Smooth muscle cell (in vitro differentiated cells): ENCODE measurements at regions not wholly inside any gene's neighbourhood (a gene's known extent, or its start where the extent isn't known, plus 50 kb on each side); places are given as distances from the start of the nearest gene placed in this dataset.

Experiments
- DNase-seq: peaks from one replicate; lab custom pipeline; 2025; ENCODE audit not compliant: unreplicated experiment; lab: John Stamatoyannopoulos, UW
- H2AFZ ChIP-seq: fragments of 200-600 bp; sonication (generic); 2 replicates; pipeline ENCODE4 v1.6.0; 2016; ENCODE audit warnings: antibody characterized with exemption, low read depth, mild to moderate bottlenecking
- H3F3A ChIP-seq: fragments of 200-600 bp; sonication (generic); 2 replicates; pipeline ENCODE4 v1.6.0; 2017; ENCODE audit warnings: antibody characterized with exemption, low read depth
- H3K27ac ChIP-seq: fragments of 200-600 bp; sonication (generic); 2 replicates; pipeline ENCODE4 v1.5.1; 2016; ENCODE audit warnings: low read depth, mild to moderate bottlenecking
- H3K27me3 ChIP-seq: fragments of 200-600 bp; sonication (generic); 2 replicates; pipeline ENCODE4 v1.6.1; 2016; ENCODE audit warnings: low read depth, mild to moderate bottlenecking
- H3K36me3 ChIP-seq: fragments of 200-600 bp; sonication (generic); 2 replicates; pipeline ENCODE4 v1.5.1; 2016; ENCODE audit warnings: low read depth
- H3K4me1 ChIP-seq: fragments of 200-600 bp; sonication (generic); 2 replicates; pipeline ENCODE4 v1.5.1; 2016; ENCODE audit warnings: low read depth
- H3K4me2 ChIP-seq: fragments of 200-600 bp; sonication (generic); 2 replicates; pipeline ENCODE4 v1.6.0; 2016; ENCODE audit warnings: mild to moderate bottlenecking
- H3K4me3 ChIP-seq: fragments of 200-600 bp; sonication (generic); 2 replicates; pipeline ENCODE4 v1.5.1; 2016; ENCODE audit warnings: mild to moderate bottlenecking
- H3K79me2 ChIP-seq: fragments of 200-600 bp; sonication (generic); 2 replicates; pipeline ENCODE4 v1.6.0; 2016; ENCODE audit warnings: low read depth, mild to moderate bottlenecking
- H3K9ac ChIP-seq: fragments of 200-600 bp; sonication (generic); 2 replicates; pipeline ENCODE4 v1.6.0; 2016; ENCODE audit warnings: low read depth
- H3K9me3 ChIP-seq: fragments of 200-600 bp; sonication (generic); replicated peaks from 2 replicates; pipeline ENCODE4 v1.5.1; 2016; ENCODE audit warnings: low read depth
- H4K20me1 ChIP-seq: fragments of 200-600 bp; sonication (generic); 2 replicates; pipeline ENCODE4 v1.6.0; 2016; ENCODE audit warnings: low read depth
- CTCF ChIP-seq: fragments of 200-600 bp; sonication (generic); IDR thresholded peaks from 2 replicates; pipeline ENCODE4 v1.5.1; 2017; ENCODE audit warnings: borderline replicate concordance, mild to moderate bottlenecking, antibody characterized with exemption; ENCODE audit not compliant: insufficient read depth, poor library complexity, severe bottlenecking
- WGBS: methylation state at CpG from one replicate; pipeline ENCODE4 v1.1.7; 2016; ENCODE audit warnings: low lambda C conversion rate; 5-methylcytosine and 5-hydroxymethylcytosine counted together

GRCh38 chr12:113598815-113599406 lies 127.2 kb upstream of the LHX5 start:
- no peak for DNase-seq
- Histone ChIP-seq H4K20me1 (no peaks in the 10 kb centered on the region), H3K4me2 (no peak overlapping the region), H3F3A (no peaks in the 10 kb centered on the region), H3K9me3 (no peaks in the 10 kb centered on the region), H3K36me3 (no peaks in the 10 kb centered on the region), H3K79me2 (no peaks in the 10 kb centered on the region), H3K9ac (no peak overlapping the region), H2AFZ (no peak overlapping the region), H3K4me3 (no peak overlapping the region), H3K4me1 (peaks cover 4% of the 10 kb centered on the region), H3K27me3 (peaks cover 29% of the 10 kb centered on the region), H3K27ac (no peak overlapping the region)
- no peak for TF ChIP-seq CTCF
- 73% methylated on average over 11 of the region's 11 CpGs for WGBS

- no peak overlapping the region for H2AFZ ChIP-seq
- DNase-seq = no peak
- no peak overlapping the region for H3K4me3 ChIP-seq
- peaks cover 4% of the 10 kb centered on the region for H3K4me1 ChIP-seq
- no peak for TF ChIP-seq CTCF
- H3K9ac ChIP-seq = no peak overlapping the region
- H4K20me1 ChIP-seq = no peaks in the 10 kb centered on the region
- H3K4me2 ChIP-seq = no peak overlapping the region
- 87% methylated on average over 2 of the region's 2 CpGs for WGBS
- no peaks in the 10 kb centered on the region for H3F3A ChIP-seq
- H3K9me3 ChIP-seq = no peaks in the 10 kb centered on the region
- H3K36me3 ChIP-seq = no peaks in the 10 kb centered on the region
- no peaks in the 10 kb centered on the region for H3K79me2 ChIP-seq
- no peak overlapping the region for H3K27ac ChIP-seq
- H3K27me3 ChIP-seq = peaks cover 55% of the 10 kb centered on the region
These were observed 123.3 kb upstream of the LHX5 start for GRCh38 chr12:113594967-113595366.

- Histone ChIP-seq H3K4me2 (peak overlapping the region; percentile 83), H3K36me3 (no peaks in the 10 kb centered on the region), H3K79me2 (no peaks in the 10 kb centered on the region), H3K4me3 (peak overlapping the region; percentile 32), H3F3A (no peaks in the 10 kb centered on the region), H3K9ac (no peak overlapping the region), H3K4me1 (peaks cover 10% of the 10 kb centered on the region), H3K27ac (no peak overlapping the region), H3K9me3 (no peaks in the 10 kb centered on the region), H2AFZ (peak overlapping the region; percentile 54), H4K20me1 (no peaks in the 10 kb centered on the region), H3K27me3 (peaks cover 44% of the 10 kb centered on the region)
- no peak for DNase-seq
- WGBS = 3% methylated on average over 41 of the region's 46 CpGs
- TF ChIP-seq CTCF = no peak
These were observed 119.9 kb upstream of the LHX5 start for GRCh38 chr12:113591480-113591974.

- H4K20me1 ChIP-seq = no peaks in the 10 kb centered on the region
- H3K79me2 ChIP-seq = no peaks in the 10 kb centered on the region
- H3K27me3 ChIP-seq = peaks cover 51% of the 10 kb centered on the region
- H3K27ac ChIP-seq = no peak overlapping the region
- no peak overlapping the region for H2AFZ ChIP-seq
- DNase-seq = no peak
- no peaks in the 10 kb centered on the region for H3K36me3 ChIP-seq
- H3F3A ChIP-seq = no peaks in the 10 kb centered on the region
- no peak overlapping the region for H3K9ac ChIP-seq
- no peak for TF ChIP-seq CTCF
- H3K4me3 ChIP-seq = no peak overlapping the region
- no peak overlapping the region for H3K4me2 ChIP-seq
- H3K9me3 ChIP-seq = no peaks in the 10 kb centered on the region
- 81% methylated on average over 1 of the region's 1 CpG for WGBS
- H3K4me1 ChIP-seq = peaks cover 10% of the 10 kb centered on the region
These were observed 117.8 kb upstream of the LHX5 start for GRCh38 chr12:113589437-113589836.
